Sigmoid colon (tissue), 6 donors: ENCODE measurements at regions not wholly inside any gene's neighbourhood (a gene's known extent, or its start where the extent isn't known, plus 50 kb on each side); places are given as distances from the start of the nearest gene placed in this dataset.

Source experiments
- DNase-seq: peaks from one replicate; pipeline ENCODE4 v3.0.0-alpha.2; 2019
- H3K27ac ChIP-seq, 4 donors: fragments of 200-600 bp; sonication (generic); one replicate each; pipeline ENCODE4 v1.5.1; 2016 to 2019; ENCODE audit warnings: mild to moderate bottlenecking in 1 of 4
- H3K27me3 ChIP-seq, 3 donors: fragments of 200-600 bp; sonication (generic); one replicate each; pipeline ENCODE4 v1.5.1; 2019; ENCODE audit warnings: mild to moderate bottlenecking in 1 of 3
- H3K36me3 ChIP-seq, 4 donors: fragments of 200-600 bp; sonication (generic); one replicate each; pipeline ENCODE4 v1.5.1; 2016 to 2019
- H3K4me1 ChIP-seq, 4 donors: fragments of 200-600 bp; sonication (generic); one replicate each; pipeline ENCODE4 v1.5.1; 2017 to 2019
- H3K4me3 ChIP-seq, 4 donors: fragments of 200-600 bp; sonication (generic); one replicate each; pipeline ENCODE4 v1.5.1; 2017 to 2019; ENCODE audit warnings: mild to moderate bottlenecking in 2 of 4, moderate library complexity in 1 of 4
- H3K9me3 ChIP-seq, 4 donors: fragments of 200-600 bp in 3 of 4; sonication (generic) in 3 of 4; one replicate each; pipeline versions ENCODE4 v1.5.1 to v1.6.1; 2013 to 2019
- EP300 ChIP-seq, 4 donors: sonication (generic); formaldehyde crosslinking; IDR thresholded peaks; one replicate each; pipeline ENCODE4 v1.6.1; 2017; ENCODE audit warnings: antibody characterized with exemption in 4 of 4
- POLR2A ChIP-seq, 2 donors: fragments of 450-650 bp; IDR thresholded peaks; one replicate each; pipeline ENCODE4 v1.6.1; 2016; ENCODE audit warnings: antibody characterized with exemption in 2 of 2, mild to moderate bottlenecking in 2 of 2, moderate library complexity in 2 of 2
- POLR2AphosphoS5 ChIP-seq, 4 donors: sonication (generic); formaldehyde crosslinking; IDR thresholded peaks; one replicate each; pipeline ENCODE4 v1.6.1; 2017; ENCODE audit warnings: antibody characterized with exemption in 4 of 4
- WGBS, 2 donors: extraction: QIAGEN DNeasy Blood & Tissue Kit; methylation state at CpG; one replicate each; pipeline ENCODE4 v1.1.7; 2013; 5-methylcytosine and 5-hydroxymethylcytosine counted together
- intact Hi-C: fragments of 100-400 bp; cut with DNase I; formaldehyde crosslinking; loops from one replicate; pipeline ENCODE4 v1.15.1; 2023
- TF ChIP-seq, protein P1 (sequence below), 4 experiments: fragments of 450-650 bp in 3 of 4; fragments of 200-600 bp in 1 of 4; IDR thresholded peaks; one replicate each; pipeline ENCODE4 v1.5.1; 2016 to 2019; ENCODE audit warnings: antibody characterized with exemption in 4 of 4, mild to moderate bottlenecking in 3 of 4, moderate library complexity in 2 of 4
- donor health status: healthy with polysubstance abuse.
- donor health status: healthy.

DNA sequence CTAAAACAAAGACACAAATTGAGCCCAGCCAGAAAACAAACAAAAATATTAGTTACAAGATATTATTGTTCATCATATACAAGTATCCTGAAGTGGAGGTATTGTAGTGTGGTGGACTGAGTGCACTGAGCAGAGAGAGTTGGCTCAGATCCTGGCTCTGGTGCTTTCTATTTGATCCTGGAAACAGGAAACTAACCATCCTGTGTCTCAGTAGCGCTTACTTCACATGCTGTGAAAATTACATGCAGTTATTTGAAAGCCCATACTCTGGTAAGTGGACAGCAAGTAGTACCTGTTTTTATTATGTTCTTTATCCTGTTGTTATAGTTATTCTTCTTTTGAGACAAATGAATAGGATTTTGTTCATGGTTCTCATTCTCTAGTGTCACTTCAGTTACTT is 84.3 kb upstream of the CRIM1 start:
- TF ChIP-seq POLR2AphosphoS5 (IDR thresholded peaks at IDR 0.05) (no peak), POLR2A (IDR thresholded peaks at IDR 0.05) (no peak), EP300 (IDR thresholded peaks at IDR 0.05) (no peak)
- TF ChIP-seq, protein P1, sequence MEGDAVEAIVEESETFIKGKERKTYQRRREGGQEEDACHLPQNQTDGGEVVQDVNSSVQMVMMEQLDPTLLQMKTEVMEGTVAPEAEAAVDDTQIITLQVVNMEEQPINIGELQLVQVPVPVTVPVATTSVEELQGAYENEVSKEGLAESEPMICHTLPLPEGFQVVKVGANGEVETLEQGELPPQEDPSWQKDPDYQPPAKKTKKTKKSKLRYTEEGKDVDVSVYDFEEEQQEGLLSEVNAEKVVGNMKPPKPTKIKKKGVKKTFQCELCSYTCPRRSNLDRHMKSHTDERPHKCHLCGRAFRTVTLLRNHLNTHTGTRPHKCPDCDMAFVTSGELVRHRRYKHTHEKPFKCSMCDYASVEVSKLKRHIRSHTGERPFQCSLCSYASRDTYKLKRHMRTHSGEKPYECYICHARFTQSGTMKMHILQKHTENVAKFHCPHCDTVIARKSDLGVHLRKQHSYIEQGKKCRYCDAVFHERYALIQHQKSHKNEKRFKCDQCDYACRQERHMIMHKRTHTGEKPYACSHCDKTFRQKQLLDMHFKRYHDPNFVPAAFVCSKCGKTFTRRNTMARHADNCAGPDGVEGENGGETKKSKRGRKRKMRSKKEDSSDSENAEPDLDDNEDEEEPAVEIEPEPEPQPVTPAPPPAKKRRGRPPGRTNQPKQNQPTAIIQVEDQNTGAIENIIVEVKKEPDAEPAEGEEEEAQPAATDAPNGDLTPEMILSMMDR (IDR thresholded peaks at IDR 0.05), result no peak
- H3K27me3 ChIP-seq, result no peaks in the 10 kb centered on the region
- H3K4me3 ChIP-seq, result no peak overlapping the region
- intact Hi-C loops, result no loop called here
- H3K27ac ChIP-seq, result no peak overlapping the region
- WGBS, 2 donors, result 88% methylated on average over 1 of the region's 1 CpG
- no peaks in the 10 kb centered on the region for H3K9me3 ChIP-seq
- no peaks in the 10 kb centered on the region for H3K4me1 ChIP-seq
- no peak for DNase-seq
- no peaks in the 10 kb centered on the region for H3K36me3 ChIP-seq

DNA sequence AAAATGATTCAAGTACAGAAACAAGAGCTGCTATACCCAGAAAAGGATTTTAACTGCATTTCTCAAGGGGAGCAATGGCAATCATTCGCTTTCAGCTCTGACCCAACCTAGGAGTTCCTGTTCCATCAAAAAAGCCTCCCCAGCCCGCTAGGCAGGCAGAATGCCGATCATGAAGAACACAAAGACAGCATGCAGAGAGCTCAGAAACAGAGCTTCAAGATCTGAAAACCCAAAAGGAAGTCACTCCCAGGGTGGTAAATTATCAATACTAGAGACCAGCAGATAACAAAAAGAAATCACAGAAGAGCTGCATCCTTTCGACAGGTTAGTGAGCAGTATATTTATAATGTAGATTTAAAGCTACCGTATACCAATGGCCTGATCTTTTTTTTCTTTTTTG is 84.8 kb upstream of the CRIM1 start:
- Histone ChIP-seq H3K4me3 (no peak overlapping the region), H3K4me1 (no peaks in the 10 kb centered on the region), H3K9me3 (no peaks in the 10 kb centered on the region), H3K27ac (no peak overlapping the region), H3K27me3 (no peaks in the 10 kb centered on the region), H3K36me3 (no peaks in the 10 kb centered on the region)
- no peak for DNase-seq
- 73 to 78% methylated on average over 5 of the region's 5 CpGs for WGBS, 2 donors
- intact Hi-C loops, result no loop called here
- TF ChIP-seq POLR2A (IDR thresholded peaks at IDR 0.05), result no peak
- TF ChIP-seq, protein P1 (IDR thresholded peaks at IDR 0.05), result no peak
- TF ChIP-seq POLR2AphosphoS5 (IDR thresholded peaks at IDR 0.05), result no peak
- no peak for TF ChIP-seq EP300 (IDR thresholded peaks at IDR 0.05)

DNA sequence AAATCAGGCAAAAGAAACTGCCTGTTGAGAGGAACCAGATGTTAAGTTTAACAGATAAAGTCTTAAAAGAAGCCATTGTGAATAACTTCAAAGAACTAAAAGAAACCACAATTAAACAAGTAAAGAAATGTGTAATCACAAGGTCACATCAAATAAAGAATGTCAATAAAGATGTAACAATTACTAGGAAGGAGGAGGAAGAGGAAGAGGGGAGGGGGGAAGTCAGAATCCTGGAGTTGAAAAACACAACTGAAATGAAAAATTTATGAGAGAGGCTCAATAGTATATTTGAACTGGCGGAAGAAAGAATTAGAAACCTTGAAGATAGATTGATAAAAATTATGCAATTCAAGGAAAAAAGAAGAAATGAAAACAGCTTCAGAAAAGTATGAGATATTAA is 88.4 kb upstream of the CRIM1 start:
- no peak for DNase-seq
- Histone ChIP-seq H3K36me3 (no peaks in the 10 kb centered on the region), H3K27ac (no peak overlapping the region), H3K9me3 (no peaks in the 10 kb centered on the region), H3K4me3 (no peak overlapping the region), H3K27me3 (no peaks in the 10 kb centered on the region), H3K4me1 (no peaks in the 10 kb centered on the region)
- TF ChIP-seq, protein P1 (IDR thresholded peaks at IDR 0.05), result no peak
- TF ChIP-seq POLR2A (IDR thresholded peaks at IDR 0.05), result no peak
- no peak for TF ChIP-seq POLR2AphosphoS5 (IDR thresholded peaks at IDR 0.05)
- TF ChIP-seq EP300 (IDR thresholded peaks at IDR 0.05), result no peak
- 91 to 97% methylated on average over 1 of the region's 1 CpG for WGBS, 2 donors
- intact Hi-C loops, result no loop called here

DNA sequence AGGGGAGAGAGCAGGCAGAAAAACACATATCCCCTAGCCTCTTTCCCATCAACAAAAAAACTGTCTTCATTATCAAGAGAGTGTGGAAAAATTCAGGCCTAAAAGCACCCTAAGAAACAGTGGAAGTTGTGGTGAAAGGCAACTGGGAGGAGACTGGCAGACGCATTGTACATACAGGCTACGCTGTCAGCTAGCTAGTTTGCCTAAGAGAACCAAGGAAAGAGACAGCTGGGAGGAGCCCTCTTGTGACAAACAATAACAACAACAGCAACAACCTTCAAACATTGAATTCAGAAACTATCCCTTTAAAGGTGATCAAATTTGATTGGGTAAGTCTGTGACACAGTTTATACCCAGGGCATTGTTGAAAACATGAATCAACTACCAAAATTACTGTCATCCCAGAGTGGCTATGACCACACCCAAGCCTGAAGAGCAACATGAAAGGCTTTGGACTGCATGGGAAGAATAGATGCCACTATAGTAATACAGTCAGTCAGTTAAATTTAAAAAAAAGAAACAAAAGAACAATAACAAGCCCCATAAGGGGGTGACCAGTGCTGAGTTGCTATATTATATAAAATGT is 88.9 kb upstream of the CRIM1 start:
- Histone ChIP-seq H3K9me3 (no peaks in the 10 kb centered on the region), H3K4me3 (no peak overlapping the region), H3K27me3 (no peaks in the 10 kb centered on the region), H3K36me3 (no peaks in the 10 kb centered on the region), H3K27ac (no peak overlapping the region), H3K4me1 (no peaks in the 10 kb centered on the region)
- WGBS, 2 donors, result 93 to 95% methylated on average over 2 of the region's 2 CpGs
- no peak for DNase-seq
- intact Hi-C loops, result no loop called here
- TF ChIP-seq EP300 (IDR thresholded peaks at IDR 0.05) (no peak), POLR2A (IDR thresholded peaks at IDR 0.05) (no peak), POLR2AphosphoS5 (IDR thresholded peaks at IDR 0.05) (no peak)
- TF ChIP-seq, protein P1 (IDR thresholded peaks at IDR 0.05), result no peak

DNA sequence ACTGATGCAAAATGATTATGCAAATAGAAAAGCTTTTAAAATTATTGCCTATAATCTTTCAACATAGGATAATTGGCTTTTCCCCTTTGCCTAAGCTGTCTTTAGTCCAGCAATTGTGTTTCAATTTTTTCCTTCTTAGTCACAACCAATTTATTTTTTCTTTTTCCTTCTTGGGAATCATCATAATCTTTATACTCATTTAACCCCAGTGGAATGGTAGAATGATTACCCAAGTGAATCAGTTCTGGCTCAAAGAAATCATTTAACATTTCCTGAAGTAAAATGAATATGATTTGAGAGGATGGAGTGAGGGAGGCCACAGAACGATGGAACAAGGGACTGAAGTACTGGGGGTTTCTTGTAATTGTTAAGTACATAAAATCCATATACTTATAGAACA is 93.0 kb upstream of the CRIM1 start:
- DNase-seq, result no peak
- H3K4me3 ChIP-seq, result no peak overlapping the region
- H3K9me3 ChIP-seq, result no peaks in the 10 kb centered on the region
- WGBS, 2 donors, result 83 to 86% methylated on average over 1 of the region's 1 CpG
- H3K4me1 ChIP-seq, result no peaks in the 10 kb centered on the region
- no peaks in the 10 kb centered on the region for H3K36me3 ChIP-seq
- H3K27ac ChIP-seq, result no peak overlapping the region
- no peak for TF ChIP-seq POLR2AphosphoS5 (IDR thresholded peaks at IDR 0.05)
- TF ChIP-seq, protein P1 (IDR thresholded peaks at IDR 0.05), result no peak
- no peak for TF ChIP-seq POLR2A (IDR thresholded peaks at IDR 0.05)
- TF ChIP-seq EP300 (IDR thresholded peaks at IDR 0.05), result no peak
- intact Hi-C loops, result no loop called here
- H3K27me3 ChIP-seq, result no peaks in the 10 kb centered on the region
